Ovary (tissue), 3 donors: ENCODE measurements at regions not wholly inside any gene's neighbourhood (a gene's known extent, or its start where the extent isn't known, plus 50 kb on each side); places are given as distances from the start of the nearest gene placed in this dataset.

Experiments
- CTCF ChIP-seq, 3 donors: fragments of 450-650 bp in 2 of 3; fragments of 200-600 bp in 1 of 3; IDR thresholded peaks; one replicate each; pipeline versions ENCODE4 v1.5.1 to v1.8.0; 2016 to 2022; ENCODE audit warnings: antibody characterized with exemption in 3 of 3, mild to moderate bottlenecking in 1 of 3
- POLR2A ChIP-seq: fragments of 450-650 bp; IDR thresholded peaks from one replicate; pipeline ENCODE4 v1.6.1; 2017; ENCODE audit warnings: antibody characterized with exemption, mild to moderate bottlenecking, moderate library complexity
- donor health status: DM: no; HTN: no; CAD: no.

DNA sequence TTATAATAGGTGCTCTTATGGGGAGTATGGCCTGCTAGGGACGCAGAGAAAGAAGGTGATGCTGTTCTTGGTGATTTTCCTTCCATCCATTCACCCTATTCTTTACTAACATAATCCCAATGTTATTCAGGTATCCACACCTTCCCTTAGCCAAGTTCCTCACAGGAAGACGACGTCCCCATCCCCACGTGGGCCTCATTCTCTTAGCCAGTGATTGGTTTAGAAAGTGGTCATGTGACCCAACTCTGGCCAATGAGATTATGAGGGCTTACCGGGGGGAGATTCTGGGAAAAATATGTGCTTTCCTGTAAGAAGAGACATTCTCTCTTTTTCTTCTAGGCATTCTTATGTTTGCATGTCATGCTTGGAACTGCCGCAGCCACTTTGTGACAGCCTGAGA, 474.7 kb downstream of the HAPSTR1 start:
- TF ChIP-seq POLR2A (no peak), CTCF (IDR thresholded peaks at IDR 0.05) (no peak)
